Fibroblast of the conjunctiva (primary cell): ENCODE measurements at regions not wholly inside any gene's neighbourhood (a gene's known extent, or its start where the extent isn't known, plus 50 kb on each side); places are given as distances from the start of the nearest gene placed in this dataset.

Experiments
- DNase-seq: peaks from one replicate; pipeline ENCODE4 v3.0.0-alpha.2; 2010; ENCODE audit warnings: low read depth

GRCh38 chr15:94910166-94910565, 678.8 kb downstream of the MCTP2 start:
- no peak for DNase-seq

- DNase-seq = no peak
Observed at GRCh38 chr15:94912760-94913159, 681.4 kb downstream of the MCTP2 start.

- no peak for DNase-seq
Observed at GRCh38 chr15:94917068-94917467, 685.7 kb downstream of the MCTP2 start.

GRCh38 chr15:94921936-94922335, 690.6 kb downstream of the MCTP2 start:
- DNase-seq = no peak

- no peak for DNase-seq
Observed at GRCh38 chr15:94924057-94924456, 692.7 kb downstream of the MCTP2 start.

GRCh38 chr15:94924971-94925598, 693.7 kb downstream of the MCTP2 start:
- no peak for DNase-seq

- DNase-seq = no peak
Observed at GRCh38 chr15:94925680-94926079, 694.3 kb downstream of the MCTP2 start.

- no peak for DNase-seq
Observed at GRCh38 chr15:94927003-94927402, 695.6 kb downstream of the MCTP2 start.

- no peak for DNase-seq
Observed at GRCh38 chr15:94929282-94929681, 697.9 kb downstream of the MCTP2 start.

GRCh38 chr15:94930441-94930840, 699.1 kb downstream of the MCTP2 start:
- no peak for DNase-seq

- no peak for DNase-seq
Observed at GRCh38 chr15:94930960-94931359, 699.6 kb downstream of the MCTP2 start.

GRCh38 chr15:94934440-94934839, 703.1 kb downstream of the MCTP2 start:
- DNase-seq = no peak

- DNase-seq = no peak
Observed at GRCh38 chr15:94937242-94937641, 705.9 kb downstream of the MCTP2 start.

GRCh38 chr15:94943888-94944287, 712.5 kb downstream of the MCTP2 start:
- DNase-seq = no peak

- peak; percentile 9 for DNase-seq
Observed at GRCh38 chr15:94951538-94951937, 720.2 kb downstream of the MCTP2 start.

GRCh38 chr15:94963953-94964352, 732.6 kb downstream of the MCTP2 start:
- DNase-seq = no peak

GRCh38 chr15:94965593-94965992, 734.2 kb downstream of the MCTP2 start:
- DNase-seq = no peak

GRCh38 chr15:94968133-94968532, 736.8 kb downstream of the MCTP2 start:
- no peak for DNase-seq

GRCh38 chr15:94970096-94970495, 738.7 kb downstream of the MCTP2 start:
- no peak for DNase-seq

GRCh38 chr15:94970802-94971201, 739.4 kb downstream of the MCTP2 start:
- no peak for DNase-seq

- DNase-seq = no peak
Observed at GRCh38 chr15:94972314-94972713, 741.0 kb downstream of the MCTP2 start.

GRCh38 chr15:94987085-94987484, 755.7 kb downstream of the MCTP2 start:
- DNase-seq = no peak

- DNase-seq = no peak
Observed at GRCh38 chr15:94991718-94992117, 760.4 kb downstream of the MCTP2 start.

GRCh38 chr15:95009635-95010034, 778.3 kb downstream of the MCTP2 start:
- DNase-seq = no peak

- no peak for DNase-seq
Observed at GRCh38 chr15:95013381-95013780, 782.0 kb downstream of the MCTP2 start.
